GM19467 (cell line): ENCODE measurements at regions not wholly inside any gene's neighbourhood (a gene's known extent, or its start where the extent isn't known, plus 50 kb on each side); places are given as distances from the start of the nearest gene placed in this dataset.

Source experiments
- ATAC-seq: cut with Tn5 transposase; IDR thresholded peaks from one replicate; pipeline ENCODE4 v1.9.1; 2021; ENCODE audit warnings: mild to moderate bottlenecking, moderate library complexity; ENCODE audit not compliant: unreplicated experiment

- no peak for ATAC-seq
Measured at GRCh38 chr9:7403839-7404487, 395.6 kb downstream of the DMAC1 start.

GRCh38 chr9:7403028-7403389 is 396.6 kb downstream of the DMAC1 start:
- no peak for ATAC-seq

DNA sequence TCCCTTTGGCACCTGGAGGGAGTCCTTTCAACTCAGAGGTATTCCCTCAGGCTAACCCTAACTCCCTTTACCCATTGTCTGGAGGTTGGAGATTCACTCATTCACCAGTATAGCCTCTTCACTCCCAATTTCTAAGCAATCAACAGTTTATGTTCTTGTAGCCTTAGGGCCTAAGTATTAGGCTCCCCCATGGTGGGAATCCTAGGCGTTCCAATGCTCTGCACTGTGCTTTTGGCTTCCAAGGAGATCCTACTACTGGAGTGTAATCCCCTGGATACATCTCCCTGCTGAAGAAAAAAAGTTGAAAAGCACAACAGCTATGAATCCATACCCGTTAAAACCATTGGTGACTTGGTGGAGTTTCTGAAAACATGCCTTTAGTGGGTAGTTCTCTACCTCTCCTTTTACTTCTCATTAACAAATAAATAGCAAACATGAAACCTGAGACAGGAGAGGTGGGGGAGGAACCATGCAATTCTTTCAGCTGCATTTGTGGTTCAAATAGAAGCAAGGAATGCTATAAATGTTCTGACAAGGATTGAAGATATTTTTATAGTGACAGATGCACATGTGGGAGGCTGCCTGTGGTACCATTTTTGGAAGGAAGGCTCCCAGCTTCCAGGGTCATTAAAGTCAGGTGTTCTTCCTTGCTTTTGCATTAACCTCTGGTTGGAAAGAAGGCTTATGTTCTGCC is 397.1 kb downstream of the DMAC1 start:
- no peak for ATAC-seq

DNA sequence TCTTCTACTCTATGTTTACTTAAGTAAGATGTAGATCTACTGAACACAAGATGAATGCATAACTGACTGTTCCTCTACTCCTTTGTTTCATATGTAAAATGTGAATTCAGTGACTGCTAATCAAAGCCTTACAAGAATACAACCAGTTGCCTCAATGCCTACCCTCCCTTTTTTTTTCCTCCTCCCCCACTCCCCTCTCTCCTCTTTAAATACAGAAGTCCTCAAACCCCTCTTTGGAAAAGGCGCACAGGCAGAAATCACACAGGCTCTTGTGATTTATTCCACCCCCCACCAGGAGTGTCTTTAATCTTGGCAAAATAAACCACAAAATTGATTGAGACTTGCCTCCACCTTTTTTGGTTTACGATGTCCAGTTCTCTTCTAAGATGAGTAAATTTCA is 398.5 kb downstream of the DMAC1 start:
- ATAC-seq: no peak

DNA sequence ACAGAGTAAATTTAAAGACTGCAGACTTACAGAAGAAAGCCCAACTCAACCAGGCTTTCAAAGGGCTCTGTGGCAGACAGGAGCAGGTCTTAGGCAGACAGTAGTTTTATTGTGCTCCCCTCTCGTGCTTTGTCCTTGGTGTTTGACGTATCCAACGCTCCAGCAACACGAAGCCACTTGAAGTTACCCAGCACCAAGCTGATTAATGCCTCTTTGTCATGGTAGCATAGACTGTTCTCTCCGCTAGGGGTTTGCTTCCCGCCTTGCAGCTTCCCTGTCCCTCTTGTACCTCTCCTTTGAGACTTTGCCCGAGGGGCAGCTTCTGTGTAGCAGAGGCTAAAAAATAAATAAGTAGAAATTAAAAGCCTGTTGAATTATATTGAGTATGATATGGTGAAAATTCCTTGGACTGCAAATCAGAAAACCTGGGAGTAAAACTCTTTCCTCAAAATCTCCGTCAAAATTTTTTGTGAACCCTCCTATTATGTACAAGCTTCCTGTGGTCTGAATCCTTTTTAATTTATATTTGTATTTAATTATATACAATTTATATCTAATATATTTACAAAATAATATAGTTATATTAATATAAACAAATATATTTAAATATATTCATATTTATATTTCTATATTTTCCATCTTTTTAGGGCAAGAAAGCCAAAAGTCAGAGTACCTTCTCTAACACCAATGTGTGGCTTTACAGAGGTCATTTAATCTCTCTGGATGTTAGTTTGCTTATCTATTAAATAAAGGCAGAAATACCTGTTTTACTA is 405.4 kb downstream of the DMAC1 start:
- no peak for ATAC-seq

DNA sequence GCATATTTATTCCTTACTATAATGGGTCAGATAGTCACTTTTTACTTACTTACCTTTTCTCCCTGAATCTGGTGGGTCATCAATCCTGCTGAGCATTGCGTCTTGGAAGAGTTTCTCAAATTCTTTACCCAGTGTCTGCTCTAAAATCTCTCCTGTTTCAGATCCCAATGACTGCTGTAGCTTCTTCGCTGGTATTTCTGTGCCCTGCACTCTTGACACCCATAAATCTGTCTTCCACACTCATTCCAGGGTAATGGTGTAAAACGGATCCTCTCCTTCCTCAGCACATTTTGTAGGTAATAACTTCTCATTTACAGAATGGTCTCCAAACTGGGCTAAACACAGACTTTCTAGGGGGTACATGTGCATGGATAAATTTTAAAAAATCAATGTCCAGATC is 407.4 kb downstream of the DMAC1 start:
- no peak for ATAC-seq

GRCh38 chr9:7388755-7389154 is 410.8 kb downstream of the DMAC1 start:
- no peak for ATAC-seq

DNA sequence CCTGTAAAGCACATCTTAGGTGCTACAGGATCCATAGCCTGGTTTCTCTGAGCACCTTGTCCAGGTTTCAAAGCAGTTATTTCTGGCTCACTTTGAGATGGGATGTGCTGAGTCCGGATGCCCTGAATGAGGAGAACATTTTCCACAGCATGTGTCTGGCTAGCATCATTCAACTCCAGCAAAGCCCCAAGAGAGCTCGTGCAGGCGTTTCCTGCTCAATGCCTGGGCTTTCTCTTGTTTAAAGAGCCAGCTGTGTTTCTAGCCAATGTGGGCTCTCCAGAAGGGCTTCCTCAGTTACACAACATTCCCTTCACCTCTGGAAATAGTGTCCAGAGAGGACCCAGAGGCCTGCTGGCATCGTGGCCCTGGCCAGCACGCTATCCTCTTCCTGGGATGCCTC is 411.7 kb downstream of the DMAC1 start:
- no peak for ATAC-seq

DNA sequence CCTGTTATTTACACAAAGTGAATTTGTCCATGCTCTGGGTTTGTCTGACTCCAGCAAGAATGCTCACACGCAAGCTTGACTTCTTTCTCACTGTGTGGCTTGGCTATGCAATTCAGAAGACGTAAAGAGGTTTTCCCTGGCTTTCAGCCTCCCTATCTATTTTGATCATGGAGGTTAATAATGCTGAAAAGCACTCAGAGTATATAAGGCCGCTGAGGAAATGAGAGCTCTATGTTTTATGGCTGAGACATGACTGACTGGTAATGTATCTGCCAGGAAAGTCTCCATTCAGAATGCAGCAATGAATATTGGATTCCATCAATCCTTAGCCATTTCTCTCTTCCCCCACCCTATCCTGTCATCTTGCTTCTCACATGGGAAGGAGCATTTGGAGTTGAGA is 417.3 kb downstream of the DMAC1 start:
- ATAC-seq: no peak

GRCh38 chr9:7377489-7377888 is 422.1 kb downstream of the DMAC1 start:
- ATAC-seq: no peak

GRCh38 chr9:7376833-7377232 is 422.7 kb downstream of the DMAC1 start:
- ATAC-seq: no peak

GRCh38 chr9:7376213-7376612 is 423.4 kb downstream of the DMAC1 start:
- no peak for ATAC-seq

- ATAC-seq: no peak
Measured at GRCh38 chr9:7375013-7375511, 424.5 kb downstream of the DMAC1 start.

DNA sequence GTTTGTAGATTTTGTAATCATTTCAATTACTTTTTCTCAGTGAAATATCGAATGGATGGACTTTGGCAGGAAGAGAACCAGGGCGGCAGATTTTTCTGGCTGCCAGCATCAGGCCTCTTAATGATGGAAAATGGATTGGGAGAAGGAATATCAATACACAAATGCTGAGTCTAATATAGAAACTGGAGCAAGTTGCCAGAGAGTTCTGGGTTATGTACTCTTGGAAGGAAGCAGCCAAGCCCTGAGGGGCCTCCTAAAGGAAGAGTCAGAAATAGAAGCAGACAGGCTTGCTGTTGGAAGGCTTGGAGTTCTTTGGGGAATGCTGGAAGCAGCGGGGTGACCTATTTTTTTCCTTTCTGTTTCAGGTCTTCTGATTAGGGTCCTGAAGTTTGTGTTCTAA is 428.6 kb downstream of the DMAC1 start:
- no peak for ATAC-seq

- ATAC-seq: no peak
Measured at GRCh38 chr9:7370381-7370780, 429.2 kb downstream of the DMAC1 start.

DNA sequence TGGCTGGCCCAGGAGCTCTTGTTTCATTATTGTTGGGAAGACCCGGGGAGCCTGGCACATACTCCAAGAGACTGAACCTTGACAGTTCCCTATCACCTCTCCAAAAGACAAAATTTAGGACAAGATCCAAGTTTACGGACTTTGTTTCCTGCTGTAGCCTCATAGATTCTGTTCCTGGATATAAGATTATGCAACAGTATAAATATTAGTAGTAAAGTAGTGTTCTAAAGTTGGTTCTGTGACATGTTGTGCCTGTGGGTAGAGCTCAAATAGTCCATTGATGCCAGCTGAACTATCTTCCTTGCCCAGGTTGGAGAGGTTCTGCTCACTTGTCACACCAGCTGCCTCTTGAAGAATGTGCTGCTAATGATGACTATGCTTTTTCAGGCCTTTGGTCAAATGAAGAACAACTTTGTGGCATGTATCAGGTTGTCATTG is 430.2 kb downstream of the DMAC1 start:
- no peak for ATAC-seq

GRCh38 chr9:7368410-7369292 is 430.9 kb downstream of the DMAC1 start:
- ATAC-seq: no peak

- ATAC-seq: no peak
Measured at GRCh38 chr9:7367726-7368125, 431.9 kb downstream of the DMAC1 start.

DNA sequence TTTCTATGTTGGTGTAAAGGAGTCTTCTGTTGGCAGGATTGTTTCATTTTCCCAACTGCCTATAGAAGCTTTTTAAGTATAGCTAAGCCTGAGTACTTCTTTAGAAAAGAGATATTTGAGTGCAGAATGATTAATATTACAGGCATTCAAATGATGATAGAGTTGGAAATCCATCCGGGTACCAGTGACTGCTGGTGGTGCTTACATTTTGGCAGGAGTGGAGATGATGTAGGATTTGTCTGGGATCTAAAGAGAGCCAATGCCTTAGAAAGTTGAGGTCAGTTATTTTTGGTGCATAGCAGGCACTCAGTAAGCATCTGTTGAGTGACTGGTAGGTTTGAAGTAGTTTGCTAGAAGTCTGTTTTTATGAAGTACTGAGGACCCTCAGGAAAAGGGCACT is 433.5 kb downstream of the DMAC1 start:
- no peak for ATAC-seq

- ATAC-seq: no peak
Measured at GRCh38 chr9:7363777-7364477, 435.7 kb downstream of the DMAC1 start.
